ENCODE measurements at regions not wholly inside any gene's neighbourhood (a gene's known extent, or its start where the extent isn't known, plus 50 kb on each side); places are given as distances from the start of the nearest gene placed in this dataset.

DNA sequence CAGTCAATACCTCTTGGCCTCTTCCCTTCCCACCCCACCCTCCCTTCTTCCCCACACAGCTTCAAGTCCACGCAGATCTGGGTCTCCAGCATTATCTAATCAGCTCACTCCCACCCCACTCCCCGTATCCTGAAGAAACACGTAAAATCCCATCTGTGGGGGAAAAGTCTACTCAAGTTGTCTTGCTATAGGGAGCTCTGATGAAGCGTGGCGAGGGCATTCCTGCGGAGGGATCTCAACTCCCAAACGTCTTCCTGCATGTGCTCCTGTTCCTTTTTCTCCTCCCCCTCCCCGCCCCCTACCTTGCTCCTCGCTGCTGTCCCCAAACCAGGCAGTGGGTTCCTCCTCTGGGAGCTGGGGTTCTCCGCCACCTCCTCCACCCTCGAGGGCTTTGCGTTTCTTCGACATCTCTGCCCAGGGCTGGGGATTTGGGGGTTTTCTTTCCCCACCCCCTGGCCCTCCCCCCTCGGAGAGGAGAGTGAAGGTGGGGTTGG lies 181.8 kb downstream of the TBXT start:
- DNase-seq: no peak

DNA sequence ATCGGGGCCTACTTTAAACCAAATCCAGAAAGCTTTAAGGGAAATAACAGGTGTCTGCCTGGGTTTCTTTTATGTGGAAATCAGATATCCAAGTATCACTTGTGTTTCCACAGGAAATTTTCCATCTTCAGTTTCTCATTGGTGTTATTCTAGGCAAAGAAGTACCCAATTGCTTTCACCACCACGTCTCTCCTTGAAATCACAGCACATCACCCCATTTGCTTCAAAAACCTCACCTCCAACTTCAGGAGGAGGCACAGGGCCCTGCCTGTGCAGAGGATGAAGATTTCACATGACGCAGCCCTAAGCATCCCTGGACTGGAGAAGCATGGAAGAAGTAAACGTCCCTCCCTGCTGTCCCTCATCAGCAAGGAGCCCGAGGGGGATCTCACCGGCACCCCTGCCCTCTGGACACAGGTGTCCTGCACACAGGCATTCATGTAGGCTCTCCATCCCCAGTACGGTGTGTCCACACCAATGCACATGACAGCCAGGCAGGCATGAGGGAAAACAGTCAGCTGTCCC lies 182.3 kb downstream of the TBXT start:
- DNase-seq: no peak

DNA sequence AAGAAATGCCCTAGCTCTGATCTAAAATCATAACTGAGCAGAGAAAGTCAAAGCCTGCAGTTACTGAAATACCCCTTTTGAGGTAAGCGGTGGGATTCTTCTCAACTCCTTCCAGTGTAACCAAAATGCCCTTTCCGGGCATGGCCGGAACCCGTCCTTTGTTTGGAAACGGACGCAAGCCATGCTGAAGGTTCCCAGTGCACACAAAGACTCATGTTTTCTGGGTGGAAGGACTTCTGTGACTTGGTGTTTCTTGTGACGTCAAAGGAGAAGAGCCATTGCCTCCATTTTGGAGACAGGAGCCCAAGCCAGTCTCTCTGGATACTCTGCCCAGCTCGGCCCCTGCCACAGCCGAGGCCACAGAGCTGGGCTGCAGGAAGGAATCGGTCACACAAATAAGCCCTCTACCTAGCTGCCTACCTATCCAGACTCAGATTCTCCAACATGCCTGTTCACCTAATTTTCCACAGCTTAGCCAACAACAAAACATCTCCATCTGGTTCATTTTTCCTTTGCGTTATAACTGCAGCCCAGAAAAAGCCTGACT lies 182.8 kb downstream of the TBXT start:
- DNase-seq: no peak

DNA sequence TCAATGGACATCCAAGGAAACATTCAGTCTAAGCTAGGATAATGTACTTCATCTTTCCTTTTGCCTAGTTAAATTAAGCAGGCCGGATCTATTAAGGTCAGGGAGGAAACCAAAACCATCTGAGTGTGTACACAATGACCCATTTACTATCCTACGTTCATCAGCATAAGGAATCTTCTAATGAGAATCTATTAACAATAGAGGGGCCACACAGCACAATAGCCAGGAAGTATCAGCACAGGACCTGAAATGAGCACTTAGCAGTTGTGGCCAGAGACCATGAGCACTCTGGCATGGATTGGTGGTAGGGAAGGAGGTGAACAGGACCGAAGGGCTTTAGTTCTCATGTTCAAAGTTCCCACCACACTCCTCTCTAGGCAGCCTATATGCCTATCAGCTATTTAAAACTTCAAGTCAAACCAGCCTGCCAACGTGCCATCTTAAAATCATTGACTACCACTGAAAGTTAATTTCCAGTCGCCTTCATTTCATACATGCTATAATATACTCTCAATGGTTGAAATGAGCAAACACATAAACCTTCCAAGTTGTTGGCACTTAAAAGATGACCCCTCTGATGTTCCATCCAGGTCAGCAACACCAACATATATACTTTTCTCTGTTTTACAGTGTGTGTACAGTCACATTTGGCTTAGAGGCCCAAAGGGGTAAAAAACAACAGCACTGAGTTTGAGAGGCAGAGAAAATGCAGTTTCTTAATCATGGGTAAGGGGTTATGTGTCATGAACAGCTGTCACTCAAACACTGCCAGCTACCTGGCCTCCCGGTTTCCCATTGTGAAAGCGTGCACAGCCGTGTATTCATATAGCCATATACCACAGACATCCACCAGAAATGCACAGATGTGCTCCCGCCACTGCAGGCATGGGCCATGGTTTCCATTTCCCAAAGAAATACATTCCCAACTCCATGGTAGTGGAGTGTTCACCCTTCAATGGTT lies 184.3 kb downstream of the TBXT start:
- no peak for DNase-seq

DNA sequence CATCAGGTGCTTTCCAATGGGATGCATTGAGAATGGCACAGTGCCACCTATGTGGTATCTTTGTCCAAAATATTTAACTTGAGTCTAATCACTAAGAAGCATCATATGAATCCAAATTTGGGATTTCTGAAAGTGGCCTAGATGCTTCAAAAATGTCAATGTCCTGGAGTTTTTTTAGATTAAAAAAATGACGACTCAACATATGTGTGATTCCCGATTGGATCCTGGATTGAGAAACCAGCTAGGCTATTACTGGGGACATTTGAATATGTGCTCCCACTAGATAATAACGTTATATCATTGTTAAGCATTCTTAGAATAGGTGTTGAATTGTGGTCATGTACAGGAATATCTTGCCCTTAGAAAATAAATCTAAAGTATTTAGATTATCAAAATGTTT lies 189.2 kb downstream of the TBXT start:
- DNase-seq: no peak

DNA sequence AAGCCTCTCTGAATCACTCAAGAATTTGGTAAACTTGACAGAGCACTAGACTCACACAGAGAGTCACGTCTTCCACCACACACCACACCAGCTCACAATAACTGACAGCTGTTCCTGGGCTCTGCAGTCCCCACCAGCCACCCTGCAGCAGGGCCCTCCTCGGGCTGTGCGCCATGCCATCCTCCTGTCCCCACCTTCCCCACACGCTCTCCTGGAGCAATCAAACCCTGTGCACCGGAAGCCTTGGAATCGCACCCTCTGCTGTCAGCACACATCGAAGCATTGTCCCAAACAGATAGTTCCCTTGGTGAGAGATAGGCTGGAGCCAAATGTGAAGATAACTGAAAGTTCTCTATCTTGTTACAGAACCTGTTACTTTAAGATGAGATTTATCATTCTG lies 191.0 kb downstream of the TBXT start:
- DNase-seq: no peak

DNA sequence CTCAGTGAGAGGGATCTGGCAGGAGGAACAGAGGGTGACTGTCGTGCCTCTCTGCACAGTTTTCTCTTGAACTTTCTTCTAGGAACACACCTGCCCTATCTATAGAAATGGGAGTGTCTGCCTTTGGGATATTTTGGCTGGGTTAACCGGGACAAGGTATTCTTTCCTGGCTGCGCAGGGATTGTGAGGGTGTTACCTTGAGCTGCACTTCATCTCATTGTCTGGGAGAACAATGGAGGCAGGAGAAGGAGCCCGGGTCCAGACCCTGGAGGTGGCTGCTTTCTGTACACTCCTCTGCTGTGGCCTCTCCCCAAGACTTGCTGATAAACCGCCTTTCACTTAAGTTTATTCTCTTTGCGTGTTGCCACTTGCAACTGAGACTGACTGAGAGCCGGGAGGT lies 192.8 kb downstream of the TBXT start:
- DNase-seq: no peak

DNA sequence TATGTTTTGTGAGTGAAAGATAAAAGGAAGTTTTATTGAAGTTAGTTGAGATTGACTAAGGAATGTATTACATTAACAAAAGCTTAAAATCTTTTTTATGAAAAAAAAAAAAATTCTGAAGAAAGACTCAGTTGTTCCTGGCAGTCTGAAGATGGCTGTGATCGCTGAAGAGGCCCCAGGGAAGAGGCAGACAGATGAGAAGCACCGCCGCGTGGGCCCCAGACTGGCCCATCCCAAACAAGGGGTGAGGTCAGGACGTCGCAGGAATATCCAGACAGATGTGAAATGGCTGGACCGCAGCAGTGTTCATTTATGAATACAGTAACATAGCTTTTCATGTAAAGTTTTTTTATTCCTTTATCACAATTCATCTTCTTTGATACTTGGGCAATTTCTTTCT lies 194.2 kb downstream of the TBXT start:
- DNase-seq: no peak

DNA sequence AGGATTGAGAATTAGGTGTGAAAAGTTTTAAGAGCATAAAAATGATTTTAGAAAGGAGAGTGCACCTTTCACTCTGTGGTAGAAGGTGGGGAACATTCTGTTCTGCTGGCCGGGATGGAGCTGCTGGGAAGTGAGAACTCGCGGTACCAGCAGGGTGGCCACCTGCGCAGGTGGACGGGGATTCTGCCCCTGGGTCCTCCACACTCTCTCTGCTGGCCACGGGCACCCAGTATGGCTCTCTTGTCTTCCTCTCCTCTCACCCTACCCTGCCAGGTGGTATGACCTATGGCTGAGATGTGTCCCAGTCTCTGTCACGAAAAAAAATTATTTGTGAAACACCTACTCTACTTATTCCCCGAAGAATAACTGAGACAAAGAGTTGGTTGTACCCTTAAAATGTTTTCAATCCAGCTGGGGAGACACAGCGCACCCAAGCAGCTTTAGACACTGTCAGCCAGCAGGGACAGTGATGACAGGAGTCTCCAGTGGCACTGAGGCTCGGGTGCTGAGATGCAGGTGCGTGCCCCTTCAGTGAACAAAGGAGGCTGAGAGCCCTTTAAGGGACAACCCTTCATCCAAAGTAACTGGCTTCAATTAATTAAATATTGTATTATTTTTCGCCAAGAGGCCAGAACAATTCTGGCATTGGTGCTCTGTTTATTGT lies 195.4 kb downstream of the TBXT start:
- DNase-seq: no peak

DNA sequence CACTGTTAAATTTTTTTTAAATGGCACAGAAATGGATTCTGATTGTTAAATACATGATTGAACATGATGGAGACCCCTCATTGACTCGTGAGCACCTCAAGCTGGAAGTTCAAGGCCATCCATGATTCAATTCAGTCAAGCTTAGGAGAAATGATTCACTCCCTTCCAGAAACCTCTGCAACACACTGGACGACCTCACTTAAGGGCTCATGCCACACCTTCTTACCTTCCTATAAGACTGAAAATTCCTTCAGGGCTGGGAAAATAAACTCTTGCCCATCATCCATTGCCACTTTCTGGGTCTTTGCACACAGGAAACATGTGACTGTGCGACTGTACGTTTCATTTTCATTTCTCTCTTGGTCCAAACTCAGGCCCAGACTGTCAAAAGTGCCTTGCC lies 196.4 kb downstream of the TBXT start:
- no peak for DNase-seq

DNA sequence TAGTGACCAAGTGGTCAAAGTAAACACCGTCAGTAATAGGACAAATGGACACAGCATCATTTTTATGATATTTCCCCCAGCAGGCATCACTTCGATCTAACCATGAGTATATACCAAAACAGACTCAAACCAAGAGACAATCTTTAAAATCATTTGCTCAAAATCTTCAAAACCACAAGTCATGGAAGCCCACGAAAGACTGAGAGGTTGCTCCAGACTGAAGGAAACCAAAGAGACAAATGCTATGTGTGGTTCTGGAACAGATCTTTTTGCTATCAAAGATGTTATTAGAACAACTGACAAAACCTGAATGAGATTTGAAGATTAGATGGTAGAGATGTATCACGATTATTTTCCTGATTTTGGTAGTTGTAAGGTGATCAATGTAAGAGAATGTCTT lies 197.7 kb downstream of the TBXT start:
- DNase-seq: no peak

DNA sequence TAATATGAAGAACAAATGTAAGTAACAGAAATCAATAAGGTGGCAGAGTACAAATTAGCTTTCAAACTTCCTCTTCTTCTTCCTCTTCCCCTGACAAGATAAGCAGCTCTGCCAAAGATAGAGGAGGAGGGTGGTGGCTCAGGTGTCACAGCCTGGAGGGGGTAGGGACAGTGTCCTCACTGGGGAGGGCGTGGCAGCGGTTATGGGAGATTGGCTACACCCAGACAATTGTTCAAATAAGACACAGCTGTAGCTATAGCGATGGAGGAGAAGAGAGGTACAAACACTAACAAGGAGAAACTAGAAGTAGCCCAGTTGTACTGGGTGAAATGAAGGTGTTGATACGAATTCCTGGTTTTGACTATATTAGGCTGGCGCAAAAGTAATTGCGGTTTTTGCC lies 198.5 kb downstream of the TBXT start:
- DNase-seq: no peak

DNA sequence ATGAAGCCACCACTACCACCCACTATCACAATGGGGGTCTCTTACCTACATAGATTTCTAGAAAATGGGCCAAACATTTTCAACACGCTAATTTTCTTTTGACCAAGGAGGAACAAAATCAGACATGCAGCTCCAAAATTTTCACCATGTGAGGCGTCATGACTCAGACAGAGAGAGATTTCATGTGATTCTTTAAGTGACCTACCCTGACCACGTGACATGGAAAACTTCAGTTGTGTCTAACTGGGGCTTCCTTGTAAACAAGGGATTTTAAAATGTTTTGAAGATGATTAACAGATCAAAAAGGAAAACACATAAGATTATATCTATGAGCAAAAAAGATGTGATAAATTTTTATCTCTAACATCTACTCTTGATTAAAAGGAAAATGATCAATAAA lies 199.2 kb downstream of the TBXT start:
- DNase-seq: no peak

DNA sequence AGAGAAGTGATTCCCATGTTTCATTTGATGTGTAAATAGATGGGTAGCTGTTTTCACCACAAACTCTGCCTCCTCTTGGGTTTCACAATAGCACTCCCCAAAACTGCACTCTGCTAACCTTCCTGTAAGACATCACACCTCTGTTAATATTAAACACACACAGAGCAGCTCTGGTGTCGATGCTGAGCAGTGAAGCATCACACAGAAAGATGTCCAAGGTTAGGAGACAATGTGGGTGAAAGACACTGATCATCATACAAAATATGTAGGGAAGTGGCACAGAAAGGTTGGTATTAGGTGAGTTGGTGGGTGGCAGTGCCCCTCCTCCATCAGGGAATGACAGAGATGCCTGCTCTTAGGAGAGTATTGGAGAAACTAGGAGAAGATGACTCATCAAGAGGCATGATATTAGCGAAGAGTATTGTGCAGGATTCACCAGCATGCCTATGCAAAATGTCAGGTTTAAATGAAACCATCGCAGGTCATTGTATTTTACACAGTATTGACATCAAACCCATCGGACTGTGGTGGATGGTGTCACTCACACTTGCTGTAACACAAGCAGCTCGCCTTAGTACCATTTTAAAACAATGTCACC lies 199.7 kb downstream of the TBXT start:
- no peak for DNase-seq

DNA sequence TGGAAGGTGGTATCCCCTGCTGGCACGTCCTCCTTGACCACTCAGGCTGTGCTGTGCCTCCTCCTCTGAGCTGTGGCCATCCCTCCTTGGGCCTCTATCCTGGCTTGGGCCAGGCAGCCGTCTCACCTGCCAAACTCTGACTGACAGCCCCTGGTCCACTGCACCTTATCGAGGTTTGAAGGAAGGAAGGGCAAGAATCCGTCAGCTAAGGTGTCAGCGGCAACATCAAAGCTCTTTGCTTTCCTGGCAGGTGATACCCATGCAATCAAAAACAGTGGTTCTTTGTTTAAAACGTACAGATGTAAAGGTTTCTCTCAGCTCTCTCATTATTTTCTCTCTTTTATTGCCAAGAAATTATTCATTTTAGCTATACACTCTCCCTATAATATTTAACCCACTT lies 203.9 kb downstream of the TBXT start:
- no peak for DNase-seq

DNA sequence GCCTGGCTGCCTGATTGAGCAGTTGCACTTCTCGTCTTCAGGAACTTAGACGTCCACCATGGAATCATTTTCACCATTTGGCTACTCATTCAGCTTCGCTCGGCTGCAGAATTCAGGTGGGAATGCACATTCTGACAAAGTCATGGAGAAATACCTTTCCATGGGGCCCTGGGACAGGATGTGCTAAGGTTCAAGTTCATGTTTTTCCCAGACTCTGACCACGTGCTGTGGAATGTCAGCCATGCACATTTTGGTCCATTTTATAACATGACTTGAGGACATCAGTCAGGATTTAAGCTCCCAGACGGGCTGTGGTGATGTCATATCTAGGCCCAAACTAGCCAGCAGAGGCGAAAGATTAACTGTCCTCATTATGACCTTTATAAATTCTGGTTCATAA lies 205.3 kb downstream of the TBXT start:
- DNase-seq: no peak

DNA sequence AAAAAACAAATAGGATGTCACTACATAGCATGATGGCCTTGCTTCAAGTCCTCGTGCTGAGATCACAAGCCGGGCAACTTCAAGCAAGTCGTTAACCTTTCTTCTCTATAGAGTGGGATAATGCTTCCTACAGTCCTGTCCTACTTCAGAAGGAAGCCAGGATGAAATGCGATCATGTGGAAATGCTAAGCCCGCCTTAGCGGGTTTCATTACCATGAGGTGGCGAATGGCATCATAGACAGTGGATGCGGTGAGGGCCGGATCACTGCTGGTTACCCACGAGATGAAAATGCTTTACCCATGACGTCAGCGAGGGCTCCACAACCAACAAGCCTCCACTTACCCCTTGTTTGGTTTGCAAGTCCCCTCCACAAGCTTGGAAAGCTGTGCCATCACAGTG lies 206.4 kb downstream of the TBXT start:
- no peak for DNase-seq

DNA sequence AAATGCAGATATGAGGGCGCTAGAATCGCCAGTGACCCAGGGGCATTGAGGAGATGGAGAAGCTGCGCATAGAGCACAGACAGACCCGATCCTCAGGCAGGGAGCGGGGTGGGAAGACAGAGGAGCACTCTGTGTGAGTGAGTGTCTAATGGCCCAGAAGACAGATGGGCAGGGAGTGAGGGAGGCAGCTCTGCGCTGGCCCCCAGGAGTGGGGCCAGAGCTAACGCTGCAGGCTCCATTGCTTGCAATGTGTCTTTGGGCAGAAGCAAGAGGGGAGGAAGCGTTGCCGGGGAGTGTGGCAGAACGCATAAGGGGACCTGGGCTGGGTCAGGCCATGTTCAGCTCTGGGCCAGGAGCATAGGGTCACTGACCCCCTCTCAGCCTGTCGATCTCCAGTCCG lies 207.0 kb downstream of the TBXT start:
- DNase-seq: no peak

DNA sequence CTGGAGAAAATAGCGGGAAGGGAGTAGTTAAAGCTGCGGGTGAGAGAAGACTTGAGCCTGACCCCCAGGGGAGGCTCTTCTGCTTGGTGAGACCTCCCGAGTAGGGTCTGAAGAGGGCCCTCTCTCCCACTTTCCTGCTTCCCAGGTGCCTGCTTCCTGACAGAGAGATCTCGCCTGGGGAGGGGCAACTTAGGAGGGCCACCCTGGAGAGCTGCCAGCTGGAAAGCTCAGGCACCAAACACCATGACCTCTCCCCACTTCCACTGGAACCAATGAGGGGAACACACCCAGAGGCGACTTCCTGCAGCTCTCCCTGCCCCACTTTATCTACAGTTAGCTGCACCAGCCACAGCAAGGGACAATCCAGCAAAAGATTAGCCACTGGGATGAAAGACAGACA lies 208.0 kb downstream of the TBXT start:
- no peak for DNase-seq

DNA sequence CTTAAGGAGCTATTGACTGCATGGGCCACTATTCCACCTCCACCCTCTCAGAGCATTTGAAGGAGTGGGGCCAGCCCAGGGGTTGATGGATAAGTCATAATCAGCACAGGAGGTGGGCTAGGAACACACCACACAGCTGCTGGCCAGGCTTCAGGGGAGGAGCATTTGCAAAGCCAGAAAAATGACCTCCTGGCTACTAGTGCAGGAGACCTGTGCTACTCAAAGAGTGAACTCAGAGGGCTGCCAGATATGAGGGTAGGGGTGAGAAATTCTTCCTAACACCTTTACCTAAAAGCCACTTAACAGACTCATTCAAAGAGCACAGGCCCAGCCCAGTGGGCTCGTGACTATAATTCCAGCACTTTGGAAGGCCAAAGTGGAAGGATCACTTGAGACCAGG lies 210.8 kb downstream of the TBXT start:
- DNase-seq: no peak

DNA sequence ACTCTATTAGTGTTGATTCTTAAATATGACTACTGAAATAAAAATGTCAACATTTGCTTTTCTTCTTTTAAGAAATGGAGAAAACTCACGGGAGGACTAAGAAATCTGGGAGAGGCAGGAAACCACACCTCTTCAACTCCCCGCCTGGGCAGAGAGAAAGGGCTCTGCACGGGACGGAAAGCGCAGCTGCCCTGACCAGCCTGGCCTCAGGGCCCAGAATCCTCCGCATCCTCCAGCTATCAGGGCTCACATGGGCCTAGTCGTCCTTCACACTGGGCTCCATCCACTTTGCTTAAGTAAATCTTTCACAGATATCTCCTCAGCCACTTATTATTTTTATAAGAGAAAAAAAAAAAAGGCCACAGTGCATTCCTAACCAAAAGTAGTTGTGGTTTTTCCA lies 215.1 kb downstream of the TBXT start:
- DNase-seq: no peak

DNA sequence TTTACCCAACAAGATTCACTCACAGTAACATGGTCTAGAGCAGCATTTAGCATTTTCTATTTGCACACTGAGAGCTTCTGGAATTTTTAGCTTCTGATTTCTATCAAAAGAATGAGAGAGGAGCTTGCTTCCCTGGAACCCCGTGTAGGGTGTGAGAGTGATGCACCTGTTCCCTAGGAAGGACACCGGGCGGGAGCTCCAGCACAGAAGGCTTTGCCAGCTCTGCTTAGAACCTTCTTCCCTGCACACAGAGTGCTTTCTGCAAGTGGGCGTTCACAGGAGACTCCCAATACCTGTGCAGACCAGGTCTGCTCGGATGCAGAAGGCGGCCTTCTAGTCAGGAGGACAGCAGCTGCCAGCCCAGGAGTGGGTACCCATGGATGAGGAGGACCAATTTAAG lies 217.3 kb downstream of the TBXT start:
- no peak for DNase-seq

DNA sequence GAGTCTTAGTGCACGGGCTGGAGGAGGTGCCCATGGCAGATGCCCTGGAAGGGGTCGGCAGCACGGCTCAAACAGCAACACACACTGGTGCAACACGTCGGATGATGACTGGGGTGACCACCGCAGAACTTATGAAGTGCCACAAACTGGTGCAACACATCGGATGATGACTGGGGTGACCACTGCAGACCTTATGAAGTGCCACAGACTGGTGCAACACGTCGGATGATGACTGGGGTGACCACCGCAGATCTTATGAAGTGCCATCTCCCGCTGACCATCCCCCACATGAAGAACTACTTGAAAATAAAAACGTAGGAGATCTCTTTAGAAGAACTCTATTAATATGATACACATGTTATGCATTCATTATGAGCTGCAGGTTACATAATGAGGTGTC lies 218.3 kb downstream of the TBXT start:
- no peak for DNase-seq

All from NCI-H1436 (cell line).